NCI-H524 (cell line): ENCODE measurements at regions not wholly inside any gene's neighbourhood (a gene's known extent, or its start where the extent isn't known, plus 50 kb on each side); places are given as distances from the start of the nearest gene placed in this dataset.

Experiments used
- DNase-seq, 2 experiments: peaks; one replicate each; lab custom pipeline; 2025; lab: John Stamatoyannopoulos, UW

GRCh38 chr14:98835051-98835824 is 436.8 kb downstream of the BCL11B start:
- no peak for DNase-seq

- no peak for DNase-seq
Observed at GRCh38 chr14:98835825-98836100, 436.2 kb downstream of the BCL11B start.

GRCh38 chr14:98840091-98840490 is 431.9 kb downstream of the BCL11B start:
- DNase-seq: no peak

GRCh38 chr14:98840511-98840910 is 431.5 kb downstream of the BCL11B start:
- no peak for DNase-seq

- no peak for DNase-seq
Observed at GRCh38 chr14:98844456-98844855, 427.5 kb downstream of the BCL11B start.

- no peak for DNase-seq
Observed at GRCh38 chr14:98847521-98848468, 424.2 kb downstream of the BCL11B start.

- DNase-seq: no peak
Observed at GRCh38 chr14:98853063-98853729, 418.8 kb downstream of the BCL11B start.

GRCh38 chr14:98855926-98856715 is 415.9 kb downstream of the BCL11B start:
- no peak for DNase-seq

- no peak for DNase-seq
Observed at GRCh38 chr14:98858158-98858557, 413.8 kb downstream of the BCL11B start.

- DNase-seq: no peak
Observed at GRCh38 chr14:98858561-98858960, 413.4 kb downstream of the BCL11B start.

- no peak for DNase-seq
Observed at GRCh38 chr14:98859301-98859700, 412.7 kb downstream of the BCL11B start.

GRCh38 chr14:98864211-98864610 is 407.8 kb downstream of the BCL11B start:
- no peak for DNase-seq

GRCh38 chr14:98867146-98867545 is 404.9 kb downstream of the BCL11B start:
- DNase-seq: no peak

GRCh38 chr14:98867726-98868125 is 404.3 kb downstream of the BCL11B start:
- DNase-seq: no peak

- DNase-seq: peak; percentile 8 to 38
Observed at GRCh38 chr14:98868866-98869265, 403.1 kb downstream of the BCL11B start.

- no peak for DNase-seq
Observed at GRCh38 chr14:98871796-98872195, 400.2 kb downstream of the BCL11B start.

GRCh38 chr14:98877065-98877464 is 394.9 kb downstream of the BCL11B start:
- DNase-seq: no peak

- DNase-seq: no peak
Observed at GRCh38 chr14:98878282-98878681, 393.7 kb downstream of the BCL11B start.

- DNase-seq: no peak
Observed at GRCh38 chr14:98886982-98887381, 385.0 kb downstream of the BCL11B start.

- DNase-seq: no peak
Observed at GRCh38 chr14:98888281-98888680, 383.7 kb downstream of the BCL11B start.

GRCh38 chr14:98888927-98889835 is 382.8 kb downstream of the BCL11B start:
- no peak for DNase-seq
